ENCODE measurements at regions not wholly inside any gene's neighbourhood (a gene's known extent, or its start where the extent isn't known, plus 50 kb on each side); places are given as distances from the start of the nearest gene placed in this dataset.

GRCh38 chr10:63726867-63727266 lies 205.7 kb downstream of the REEP3 start:
- Mint-ChIP-seq H3K27ac (no peak overlapping the region), H3K4me1 (peaks cover 7% of the 10 kb centered on the region), H3K27me3 (peaks cover 60% of the 10 kb centered on the region), H3K4me3 (no peak overlapping the region), H3K36me3 (no peaks in the 10 kb centered on the region), H3K9me3 (ENCODE audit: low read depth) (no peaks in the 10 kb centered on the region)
- ATAC-seq: no peak
- no peak for DNase-seq
- CTCF ChIA-PET: interaction anchor here (0.9 kb wide), 1 partner anchor 12 kb away, joined by 3 read pairs; no protein-coding TSS in a partner anchor

- Mint-ChIP-seq H3K4me1 (no peaks in the 10 kb centered on the region), H3K27ac (no peak overlapping the region), H3K27me3 (peaks cover 67% of the 10 kb centered on the region), H3K36me3 (no peaks in the 10 kb centered on the region), H3K9me3 (ENCODE audit: low read depth) (no peaks in the 10 kb centered on the region), H3K4me3 (no peak overlapping the region)
- CTCF ChIA-PET: interaction anchor here (0.9 kb wide), 1 partner anchor 11 kb away, joined by 3 read pairs; no protein-coding TSS in a partner anchor
- no peak for ATAC-seq
- no peak for DNase-seq
Measured at GRCh38 chr10:63727636-63728035, 206.4 kb downstream of the REEP3 start.

GRCh38 chr10:63735305-63735704 lies 214.1 kb downstream of the REEP3 start:
- CTCF ChIA-PET: no interaction called here

GRCh38 chr10:63738410-63738809 lies 217.2 kb downstream of the REEP3 start:
- peaks cover 9% of the 10 kb centered on the region for H3K27me3 Mint-ChIP-seq
- no peak overlapping the region for H3K27ac Mint-ChIP-seq
- no peak overlapping the region for H3K4me3 Mint-ChIP-seq
- DNase-seq: no peak
- H3K4me1 Mint-ChIP-seq: no peaks in the 10 kb centered on the region
- CTCF ChIA-PET: interaction anchor here (0.8 kb wide), 1 partner anchor 11 kb away, joined by 3 read pairs; no protein-coding TSS in a partner anchor
- no peak for ATAC-seq
- H3K36me3 Mint-ChIP-seq: no peaks in the 10 kb centered on the region
- no peaks in the 10 kb centered on the region for H3K9me3 Mint-ChIP-seq (ENCODE audit: low read depth)

More at GRCh38 chr10:63735305-63735704, 214.1 kb downstream of the REEP3 start:
- Mint-ChIP-seq H3K4me3 (no peak overlapping the region), H3K36me3 (no peaks in the 10 kb centered on the region), H3K4me1 (no peaks in the 10 kb centered on the region), H3K9me3 (ENCODE audit: low read depth) (no peaks in the 10 kb centered on the region), H3K27me3 (peaks cover 17% of the 10 kb centered on the region), H3K27ac (no peak overlapping the region)
- DNase-seq (no peak), ATAC-seq (no peak)

- peaks cover 2% of the 10 kb centered on the region for H3K9me3 Mint-ChIP-seq (ENCODE audit: low read depth)
- DNase-seq (no peak), ATAC-seq (no peak)
- no peak overlapping the region for H3K4me3 Mint-ChIP-seq
- no peaks in the 10 kb centered on the region for H3K4me1 Mint-ChIP-seq
- no peaks in the 10 kb centered on the region for H3K36me3 Mint-ChIP-seq
- CTCF ChIA-PET: no interaction called here
- no peak overlapping the region for H3K27ac Mint-ChIP-seq
- H3K27me3 Mint-ChIP-seq: peaks cover 24% of the 10 kb centered on the region
Measured at GRCh38 chr10:63744060-63744941, 223.1 kb downstream of the REEP3 start.

- DNase-seq (no peak), ATAC-seq (no peak)
- CTCF ChIA-PET: no interaction called here
- H3K9me3 Mint-ChIP-seq (ENCODE audit: low read depth): peaks cover 3% of the 10 kb centered on the region
- no peak overlapping the region for H3K27ac Mint-ChIP-seq
- no peaks in the 10 kb centered on the region for H3K4me1 Mint-ChIP-seq
- no peak overlapping the region for H3K4me3 Mint-ChIP-seq
- no peaks in the 10 kb centered on the region for H3K36me3 Mint-ChIP-seq
- peaks cover 10% of the 10 kb centered on the region for H3K27me3 Mint-ChIP-seq
Measured at GRCh38 chr10:63749915-63750314, 228.7 kb downstream of the REEP3 start.

GRCh38 chr10:63751836-63752235 lies 230.6 kb downstream of the REEP3 start:
- Mint-ChIP-seq H3K9me3 (ENCODE audit: low read depth) (peaks cover 3% of the 10 kb centered on the region), H3K4me1 (no peaks in the 10 kb centered on the region), H3K27me3 (peaks cover 14% of the 10 kb centered on the region), H3K27ac (no peak overlapping the region), H3K4me3 (no peak overlapping the region), H3K36me3 (no peaks in the 10 kb centered on the region)
- DNase-seq: no peak
- CTCF ChIA-PET: no interaction called here
- ATAC-seq: no peak

- no peaks in the 10 kb centered on the region for H3K4me1 Mint-ChIP-seq
- ATAC-seq: no peak
- peaks cover 14% of the 10 kb centered on the region for H3K27me3 Mint-ChIP-seq
- H3K4me3 Mint-ChIP-seq: no peak overlapping the region
- CTCF ChIA-PET: no interaction called here
- DNase-seq: no peak
- no peak overlapping the region for H3K27ac Mint-ChIP-seq
- peaks cover 3% of the 10 kb centered on the region for H3K9me3 Mint-ChIP-seq (ENCODE audit: low read depth)
- no peaks in the 10 kb centered on the region for H3K36me3 Mint-ChIP-seq
Measured at GRCh38 chr10:63752318-63752717, 231.1 kb downstream of the REEP3 start.

GRCh38 chr10:63753808-63754207 lies 232.6 kb downstream of the REEP3 start:
- Mint-ChIP-seq H3K27ac (no peak overlapping the region), H3K9me3 (ENCODE audit: low read depth) (peaks cover 3% of the 10 kb centered on the region), H3K27me3 (peaks cover 16% of the 10 kb centered on the region), H3K36me3 (no peaks in the 10 kb centered on the region), H3K4me1 (no peaks in the 10 kb centered on the region), H3K4me3 (no peak overlapping the region)
- CTCF ChIA-PET: no interaction called here
- no peak for DNase-seq
- no peak for ATAC-seq

GRCh38 chr10:63755441-63755840 lies 234.2 kb downstream of the REEP3 start:
- DNase-seq (no peak), ATAC-seq (no peak)
- Mint-ChIP-seq H3K27ac (no peak overlapping the region), H3K36me3 (no peaks in the 10 kb centered on the region), H3K9me3 (ENCODE audit: low read depth) (no peaks in the 10 kb centered on the region), H3K4me1 (no peaks in the 10 kb centered on the region), H3K4me3 (no peak overlapping the region), H3K27me3 (peaks cover 30% of the 10 kb centered on the region)
- CTCF ChIA-PET: interaction anchor here (1.4 kb wide), 1 partner anchor 10 kb away, joined by 3 read pairs; no protein-coding TSS in a partner anchor

- no peak overlapping the region for H3K27ac Mint-ChIP-seq
- no peaks in the 10 kb centered on the region for H3K36me3 Mint-ChIP-seq
- no peak overlapping the region for H3K4me3 Mint-ChIP-seq
- peaks cover 41% of the 10 kb centered on the region for H3K27me3 Mint-ChIP-seq
- CTCF ChIA-PET: interaction anchor here (0.6 kb wide), 1 partner anchor 124 kb away, joined by 3 read pairs; no protein-coding TSS in a partner anchor
- DNase-seq (no peak), ATAC-seq (no peak)
- no peaks in the 10 kb centered on the region for H3K9me3 Mint-ChIP-seq (ENCODE audit: low read depth)
- no peaks in the 10 kb centered on the region for H3K4me1 Mint-ChIP-seq
Measured at GRCh38 chr10:63757067-63757466, 235.9 kb downstream of the REEP3 start.

GRCh38 chr10:63758080-63758479 lies 236.9 kb downstream of the REEP3 start:
- peaks cover 46% of the 10 kb centered on the region for H3K27me3 Mint-ChIP-seq
- H3K36me3 Mint-ChIP-seq: no peaks in the 10 kb centered on the region
- no peaks in the 10 kb centered on the region for H3K9me3 Mint-ChIP-seq (ENCODE audit: low read depth)
- no peak overlapping the region for H3K4me3 Mint-ChIP-seq
- H3K27ac Mint-ChIP-seq: no peak overlapping the region
- no peak for DNase-seq
- ATAC-seq: no peak
- no peaks in the 10 kb centered on the region for H3K4me1 Mint-ChIP-seq
- CTCF ChIA-PET: interaction anchor here (1.3 kb wide), 1 partner anchor 9 kb away, joined by 3 read pairs; no protein-coding TSS in a partner anchor

GRCh38 chr10:63759335-63759734 lies 238.1 kb downstream of the REEP3 start:
- Mint-ChIP-seq H3K9me3 (ENCODE audit: low read depth) (no peaks in the 10 kb centered on the region), H3K4me3 (no peak overlapping the region), H3K27me3 (peaks cover 42% of the 10 kb centered on the region), H3K27ac (no peak overlapping the region), H3K36me3 (no peaks in the 10 kb centered on the region), H3K4me1 (no peaks in the 10 kb centered on the region)
- CTCF ChIA-PET: no interaction called here
- ATAC-seq (no peak), DNase-seq (no peak)

GRCh38 chr10:63760034-63760707 lies 239.0 kb downstream of the REEP3 start:
- H3K4me1 Mint-ChIP-seq: no peaks in the 10 kb centered on the region
- no peaks in the 10 kb centered on the region for H3K36me3 Mint-ChIP-seq
- ATAC-seq (no peak), DNase-seq (no peak)
- H3K4me3 Mint-ChIP-seq: no peak overlapping the region
- peaks cover 36% of the 10 kb centered on the region for H3K27me3 Mint-ChIP-seq
- CTCF ChIA-PET: no interaction called here
- H3K27ac Mint-ChIP-seq: no peak overlapping the region
- H3K9me3 Mint-ChIP-seq (ENCODE audit: low read depth): no peaks in the 10 kb centered on the region

All from activated CD8-positive, alpha-beta memory T cell treated with anti-CD3 and anti-CD28 coated beads, Interleukin-2, amount 10 ng/mL, durations not matched to agents 7 days and 5 days (primary cell).